Ishikawa (cell line): ENCODE measurements at regions not wholly inside any gene's neighbourhood (a gene's known extent, or its start where the extent isn't known, plus 50 kb on each side); places are given as distances from the start of the nearest gene placed in this dataset.

Source experiments
- CREB1 ChIP-seq: IDR thresholded peaks from 2 replicates; pipeline ENCODE4 v1.6.1; 2012; ENCODE audit warnings: low read depth
- EP300 ChIP-seq: IDR thresholded peaks from 2 replicates; pipeline ENCODE4 v1.6.1; 2012; ENCODE audit warnings: borderline replicate concordance
- NFIC ChIP-seq: IDR thresholded peaks from 2 replicates; pipeline ENCODE4 v1.6.1; 2012
- RAD21 ChIP-seq: IDR thresholded peaks from 2 replicates; pipeline ENCODE4 v1.6.1; 2012; ENCODE audit warnings: low read depth
- REST ChIP-seq: IDR thresholded peaks from 2 replicates; pipeline ENCODE4 v1.6.1; 2012; ENCODE audit warnings: low read depth, mild to moderate bottlenecking
- TAF1 ChIP-seq: IDR thresholded peaks from 2 replicates; pipeline ENCODE4 v1.6.1; 2012; ENCODE audit warnings: low read depth, mild to moderate bottlenecking
- TCF12 ChIP-seq: IDR thresholded peaks from 2 replicates; pipeline ENCODE4 v1.6.1; 2012; ENCODE audit warnings: low read depth
- USF1 ChIP-seq: IDR thresholded peaks from 2 replicates; pipeline ENCODE4 v1.6.1; 2012
- YY1 ChIP-seq: IDR thresholded peaks from 2 replicates; pipeline ENCODE4 v1.6.1; 2012; ENCODE audit warnings: low read depth
- TF ChIP-seq, protein P1 (sequence below): IDR thresholded peaks from 2 replicates; pipeline ENCODE4 v1.6.1; 2012

DNA sequence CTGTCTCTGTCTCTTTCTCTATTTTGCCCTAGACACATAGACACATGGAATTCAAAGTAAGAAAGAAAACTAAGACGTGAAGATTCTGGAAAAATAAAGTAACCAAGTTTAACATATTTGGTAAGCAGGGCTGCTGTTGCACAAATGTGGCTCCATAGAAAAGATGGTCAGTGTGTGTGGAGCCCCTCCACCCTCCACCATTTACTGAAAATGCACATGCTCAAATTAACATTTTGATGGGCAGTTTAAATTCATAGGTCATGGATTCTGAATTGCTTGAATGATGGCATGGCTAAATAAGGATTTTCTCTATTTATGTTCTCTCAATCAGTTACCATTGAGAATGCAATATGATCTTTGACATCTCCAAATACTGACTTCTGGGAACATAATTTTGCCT is 165.5 kb upstream of the CHRM2 start:
- no peak for TF ChIP-seq TAF1
- TF ChIP-seq YY1 = no peak
- TF ChIP-seq RAD21 = no peak
- TF ChIP-seq TCF12 = no peak
- TF ChIP-seq REST = no peak
- TF ChIP-seq CREB1 = no peak
- no peak for TF ChIP-seq USF1
- TF ChIP-seq EP300 = no peak
- TF ChIP-seq, protein P1, sequence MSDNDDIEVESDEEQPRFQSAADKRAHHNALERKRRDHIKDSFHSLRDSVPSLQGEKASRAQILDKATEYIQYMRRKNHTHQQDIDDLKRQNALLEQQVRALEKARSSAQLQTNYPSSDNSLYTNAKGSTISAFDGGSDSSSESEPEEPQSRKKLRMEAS = no peak
- TF ChIP-seq NFIC = no peak
